GM23338 (cell line): ENCODE measurements at regions not wholly inside any gene's neighbourhood (a gene's known extent, or its start where the extent isn't known, plus 50 kb on each side); places are given as distances from the start of the nearest gene placed in this dataset.
"Not testable (repeated sequence)": the region's sequence is repeated elsewhere in the genome, so short reads cannot be mapped to it uniquely, and the experiment has no call there.

Experiments used
- CREB1 ChIP-seq: fragments of 250-450 bp; sonication (Bioruptor Pico); IDR thresholded peaks from 2 replicates; pipeline ENCODE4 v1.5.0; 2020; ENCODE audit warnings: low read depth, mild to moderate bottlenecking, moderate library complexity
- CTCF ChIP-seq, 2 experiments: fragments of 200-600 bp in 1 of 2; sonication (generic) in 1 of 2; conservative IDR thresholded peaks; 2 replicates each; pipeline versions ENCODE4 v1.5.1 to v1.6.1; 2016 to 2017; ENCODE audit warnings: antibody characterized with exemption in 2 of 2, low read depth in 2 of 2, mild to moderate bottlenecking in 2 of 2, moderate library complexity in 1 of 2
- EZH2 ChIP-seq: fragments of 200-600 bp; sonication (generic); IDR thresholded peaks from one replicate; pipeline ENCODE4 v1.8.0; 2017; ENCODE audit warnings: antibody characterized with exemption, mild to moderate bottlenecking, low read depth; ENCODE audit not compliant: unreplicated experiment
- EZH2phosphoT487 ChIP-seq: fragments of 200-600 bp; sonication (generic); IDR thresholded peaks from one replicate; pipeline ENCODE4 v1.8.1; 2018; ENCODE audit warnings: antibody characterized with exemption; ENCODE audit not compliant: unreplicated experiment
- JUNB ChIP-seq: IDR thresholded peaks from one replicate; pipeline ENCODE4 v1.6.1; 2016; ENCODE audit warnings: antibody characterized with exemption; ENCODE audit not compliant: unreplicated experiment
- POLR2AphosphoS5 ChIP-seq: IDR thresholded peaks from 2 replicates; pipeline ENCODE4 v1.6.1; 2016; ENCODE audit warnings: antibody characterized with exemption, low read depth
- REST ChIP-seq: IDR thresholded peaks from one replicate; pipeline ENCODE4 v1.6.1; 2018; ENCODE audit warnings: antibody characterized with exemption; ENCODE audit not compliant: unreplicated experiment
- STAT1 ChIP-seq: IDR thresholded peaks from one replicate; pipeline ENCODE4 v1.6.1; 2016; ENCODE audit warnings: antibody characterized with exemption; ENCODE audit not compliant: unreplicated experiment

GRCh38 chr6:60767791-60768499 is 1518.1 kb downstream of the KHDRBS2 start:
- not testable (repeated sequence) for TF ChIP-seq CTCF (conservative IDR thresholded peaks at IDR 0.05; ENCODE audit: low read depth in 2 of 2); EZH2; POLR2AphosphoS5; CREB1 (CRISPR knock-in tag); EZH2phosphoT487; JUNB; REST; STAT1
